Mammary epithelial cell (primary cell): ENCODE measurements at regions not wholly inside any gene's neighbourhood (a gene's known extent, or its start where the extent isn't known, plus 50 kb on each side); places are given as distances from the start of the nearest gene placed in this dataset.

Experiments
- CTCF ChIP-seq, 2 donors: IDR thresholded peaks in 1 of 2; conservative IDR thresholded peaks in 1 of 2; 2 replicates each; pipeline ENCODE4 v1.5.1; 2011 to 2012; ENCODE audit warnings: inconsistent platforms in 2 of 2, low read length in 2 of 2, mild to moderate bottlenecking in 2 of 2, control low read depth in 1 of 2, low read depth in 1 of 2; ENCODE audit not compliant: insufficient read depth in 1 of 2; ENCODE audit errors: extremely low read depth in 1 of 2
- EZH2 ChIP-seq: IDR thresholded peaks from 2 replicates; pipeline ENCODE4 v1.6.1; 2012; ENCODE audit warnings: low read length, inconsistent platforms, borderline replicate concordance

DNA sequence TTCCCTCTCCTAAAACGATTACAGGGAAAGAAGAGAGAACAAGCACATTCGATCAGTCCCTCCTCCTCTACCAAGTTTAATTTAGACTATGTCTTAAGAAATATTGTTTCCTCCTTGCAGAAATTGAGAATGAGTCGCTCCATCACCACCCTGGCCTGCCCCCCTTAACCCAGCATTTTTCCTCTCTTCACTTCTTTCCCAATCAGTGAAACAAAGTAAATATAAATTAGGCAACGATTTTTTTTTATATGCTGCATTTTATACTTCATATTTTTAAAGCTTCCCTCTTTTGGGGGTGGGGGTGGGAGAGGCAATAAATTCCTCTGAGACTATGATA, 300.0 kb downstream of the SPRY2 start:
- TF ChIP-seq CTCF (conservative IDR thresholded peaks at IDR 0.05 in 1 of 2, IDR thresholded peaks at IDR 0.05 in 1 of 2; ENCODE audit: extremely low read depth in 1 of 2, insufficient read depth in 1 of 2, low read depth in 1 of 2, low read length in 2 of 2) (no peak), EZH2 (no peak)
